ENCODE measurements at regions not wholly inside any gene's neighbourhood (a gene's known extent, or its start where the extent isn't known, plus 50 kb on each side); places are given as distances from the start of the nearest gene placed in this dataset.
"Not testable (repeated sequence)": the region's sequence is repeated elsewhere in the genome, so short reads cannot be mapped to it uniquely, and the experiment has no call there.

GRCh38 chr10:16116404-16117304, 256.3 kb upstream of the MINDY3 start:
- DNase-seq (ENCODE audit: low spot score) = no peak

GRCh38 chr10:16117305-16117695, 257.0 kb upstream of the MINDY3 start:
- no peak for DNase-seq (ENCODE audit: low spot score)

- no peak for DNase-seq (ENCODE audit: low spot score)
These were observed 259.1 kb upstream of the MINDY3 start for GRCh38 chr10:16119445-16119844.

GRCh38 chr10:16120563-16120962, 260.3 kb upstream of the MINDY3 start:
- DNase-seq (ENCODE audit: low spot score) = no peak

GRCh38 chr10:16141499-16141898, 281.2 kb upstream of the MINDY3 start:
- no peak for DNase-seq (ENCODE audit: low spot score)

GRCh38 chr10:16146993-16147392, 286.7 kb upstream of the MINDY3 start:
- DNase-seq (ENCODE audit: low spot score) = no peak

GRCh38 chr10:16155834-16156233, 281.0 kb upstream of the PTER start:
- no peak for DNase-seq (ENCODE audit: low spot score)

- DNase-seq (ENCODE audit: low spot score) = no peak
These were observed 280.1 kb upstream of the PTER start for GRCh38 chr10:16156681-16157080.

- not testable (repeated sequence) for DNase-seq (ENCODE audit: low spot score)
These were observed 271.7 kb upstream of the PTER start for GRCh38 chr10:16165067-16165466.

GRCh38 chr10:16182144-16182543, 254.7 kb upstream of the PTER start:
- DNase-seq (ENCODE audit: low spot score) = no peak

- DNase-seq (ENCODE audit: low spot score) = no peak
These were observed 254.1 kb upstream of the PTER start for GRCh38 chr10:16182688-16183087.

- DNase-seq (ENCODE audit: low spot score) = no peak
These were observed 252.7 kb upstream of the PTER start for GRCh38 chr10:16184096-16184597.

GRCh38 chr10:16184906-16185305, 251.9 kb upstream of the PTER start:
- DNase-seq (ENCODE audit: low spot score) = no peak

GRCh38 chr10:16186564-16186963, 250.2 kb upstream of the PTER start:
- no peak for DNase-seq (ENCODE audit: low spot score)

- DNase-seq (ENCODE audit: low spot score) = no peak
These were observed 249.6 kb upstream of the PTER start for GRCh38 chr10:16187161-16187560.

- DNase-seq (ENCODE audit: low spot score) = no peak
These were observed 244.5 kb upstream of the PTER start for GRCh38 chr10:16192337-16192736.

GRCh38 chr10:16193241-16193640, 243.6 kb upstream of the PTER start:
- DNase-seq (ENCODE audit: low spot score) = no peak

- DNase-seq (ENCODE audit: low spot score) = no peak
These were observed 241.5 kb upstream of the PTER start for GRCh38 chr10:16195178-16195769.

GRCh38 chr10:16195894-16196293, 240.9 kb upstream of the PTER start:
- DNase-seq (ENCODE audit: low spot score) = no peak

- no peak for DNase-seq (ENCODE audit: low spot score)
These were observed 237.6 kb upstream of the PTER start for GRCh38 chr10:16199216-16199615.

GRCh38 chr10:16223618-16224017, 213.2 kb upstream of the PTER start:
- not testable (repeated sequence) for DNase-seq (ENCODE audit: low spot score)

GRCh38 chr10:16227674-16228073, 209.1 kb upstream of the PTER start:
- no peak for DNase-seq (ENCODE audit: low spot score)

GRCh38 chr10:16231176-16231575, 205.6 kb upstream of the PTER start:
- DNase-seq (ENCODE audit: low spot score) = no peak

Data from umbilical cord (tissue), 1 donor.